ENCODE measurements at regions not wholly inside any gene's neighbourhood (a gene's known extent, or its start where the extent isn't known, plus 50 kb on each side); places are given as distances from the start of the nearest gene placed in this dataset.
"Not testable (repeated sequence)": the region's sequence is repeated elsewhere in the genome, so short reads cannot be mapped to it uniquely, and the experiment has no call there.

GRCh38 chr13:72567566-72567965 is 159.9 kb downstream of the MZT1 start:
- ChIA-PET CTCF (no interaction called here), POLR2A (no interaction called here)
- Mint-ChIP-seq H3K27ac (no peak overlapping the region), H3K4me1 (ENCODE audit: low read depth) (no peaks in the 10 kb centered on the region), H3K4me3 (no peak overlapping the region), H3K36me3 (no peaks in the 10 kb centered on the region), H3K9me3 (no peaks in the 10 kb centered on the region), H3K27me3 (no peaks in the 10 kb centered on the region)
- no peak for DNase-seq
- intact Hi-C loops (cut with micrococcal nuclease): no loop called here

- CTCF ChIA-PET: interaction anchor here (0.6 to 1.2 kb wide), 2 partner anchors 12 to 104 kb away, joined by 3 to 4 read pairs; no protein-coding TSS in a partner anchor
- Mint-ChIP-seq H3K9me3 (no peaks in the 10 kb centered on the region), H3K4me1 (ENCODE audit: low read depth) (no peaks in the 10 kb centered on the region), H3K36me3 (no peaks in the 10 kb centered on the region), H3K27me3 (no peaks in the 10 kb centered on the region), H3K4me3 (no peak overlapping the region), H3K27ac (no peak overlapping the region)
- POLR2A ChIA-PET: no interaction called here
- intact Hi-C loops (cut with micrococcal nuclease): no loop called here
- no peak for DNase-seq
These were observed 160.9 kb downstream of the MZT1 start for GRCh38 chr13:72566526-72566925.

GRCh38 chr13:72565893-72566292 is 161.5 kb downstream of the MZT1 start:
- Mint-ChIP-seq H3K4me1 (ENCODE audit: low read depth) (no peaks in the 10 kb centered on the region), H3K9me3 (no peaks in the 10 kb centered on the region), H3K4me3 (no peak overlapping the region), H3K27me3 (no peaks in the 10 kb centered on the region), H3K27ac (no peak overlapping the region), H3K36me3 (no peaks in the 10 kb centered on the region)
- POLR2A ChIA-PET: no interaction called here
- intact Hi-C loops (cut with micrococcal nuclease): no loop called here
- CTCF ChIA-PET: interaction anchor here (1.0 to 1.2 kb wide), 2 partner anchors 12 to 103 kb away, joined by 3 to 4 read pairs; no protein-coding TSS in a partner anchor
- DNase-seq: no peak

- Mint-ChIP-seq H3K27me3 (no peaks in the 10 kb centered on the region), H3K9me3 (no peaks in the 10 kb centered on the region), H3K4me3 (no peak overlapping the region), H3K36me3 (no peaks in the 10 kb centered on the region), H3K27ac (no peak overlapping the region), H3K4me1 (ENCODE audit: low read depth) (no peaks in the 10 kb centered on the region)
- no peak for DNase-seq
- intact Hi-C loops (cut with micrococcal nuclease): no loop called here
- ChIA-PET POLR2A (no interaction called here), CTCF (no interaction called here)
These were observed 164.7 kb downstream of the MZT1 start for GRCh38 chr13:72562686-72563085.

GRCh38 chr13:72561791-72562190 is 165.6 kb downstream of the MZT1 start:
- H3K4me1 Mint-ChIP-seq (ENCODE audit: low read depth): no peaks in the 10 kb centered on the region
- POLR2A ChIA-PET: no interaction called here
- H3K27ac Mint-ChIP-seq: no peak overlapping the region
- H3K27me3 Mint-ChIP-seq: no peaks in the 10 kb centered on the region
- CTCF ChIA-PET: no interaction called here
- no peak for DNase-seq
- no peaks in the 10 kb centered on the region for H3K9me3 Mint-ChIP-seq
- no peaks in the 10 kb centered on the region for H3K36me3 Mint-ChIP-seq
- intact Hi-C loops (cut with micrococcal nuclease): no loop called here
- no peak overlapping the region for H3K4me3 Mint-ChIP-seq

- intact Hi-C loops (cut with micrococcal nuclease): no loop called here
- no peak for DNase-seq
- Mint-ChIP-seq H3K4me1 (ENCODE audit: low read depth) (no peaks in the 10 kb centered on the region), H3K4me3 (no peak overlapping the region), H3K36me3 (no peaks in the 10 kb centered on the region), H3K27me3 (no peaks in the 10 kb centered on the region), H3K9me3 (no peaks in the 10 kb centered on the region), H3K27ac (no peak overlapping the region)
- POLR2A ChIA-PET: no interaction called here
- CTCF ChIA-PET: no interaction called here
These were observed 167.7 kb downstream of the MZT1 start for GRCh38 chr13:72559716-72560115.

- intact Hi-C loops (cut with micrococcal nuclease): no loop called here
- Mint-ChIP-seq H3K27ac (no peak overlapping the region), H3K27me3 (no peaks in the 10 kb centered on the region), H3K4me1 (ENCODE audit: low read depth) (no peaks in the 10 kb centered on the region), H3K9me3 (no peaks in the 10 kb centered on the region), H3K4me3 (no peak overlapping the region), H3K36me3 (no peaks in the 10 kb centered on the region)
- CTCF ChIA-PET: no interaction called here
- POLR2A ChIA-PET: no interaction called here
- no peak for DNase-seq
These were observed 170.5 kb downstream of the MZT1 start for GRCh38 chr13:72556945-72557344.

GRCh38 chr13:72555601-72556000 is 171.8 kb downstream of the MZT1 start:
- no peaks in the 10 kb centered on the region for H3K27me3 Mint-ChIP-seq
- POLR2A ChIA-PET: no interaction called here
- no peak overlapping the region for H3K27ac Mint-ChIP-seq
- no peaks in the 10 kb centered on the region for H3K9me3 Mint-ChIP-seq
- H3K36me3 Mint-ChIP-seq: no peaks in the 10 kb centered on the region
- CTCF ChIA-PET: no interaction called here
- DNase-seq: no peak
- H3K4me1 Mint-ChIP-seq (ENCODE audit: low read depth): no peaks in the 10 kb centered on the region
- H3K4me3 Mint-ChIP-seq: no peak overlapping the region
- intact Hi-C loops (cut with micrococcal nuclease): no loop called here

GRCh38 chr13:72552731-72553130 is 174.7 kb downstream of the MZT1 start:
- Mint-ChIP-seq H3K27ac (no peak overlapping the region), H3K27me3 (peaks cover 3% of the 10 kb centered on the region), H3K4me3 (no peak overlapping the region), H3K9me3 (no peaks in the 10 kb centered on the region), H3K4me1 (ENCODE audit: low read depth) (no peaks in the 10 kb centered on the region), H3K36me3 (no peaks in the 10 kb centered on the region)
- DNase-seq: no peak
- ChIA-PET CTCF (interaction anchor here (1.0 kb wide), 1 partner anchor 13 kb away, joined by 3 read pairs; no protein-coding TSS in a partner anchor), POLR2A (no interaction called here)
- intact Hi-C loops (cut with micrococcal nuclease): no loop called here

- intact Hi-C loops (cut with micrococcal nuclease); DNase-seq; POLR2A ChIA-PET; H3K27ac Mint-ChIP-seq; H3K27me3 Mint-ChIP-seq; H3K36me3 Mint-ChIP-seq; H3K9me3 Mint-ChIP-seq; H3K4me1 Mint-ChIP-seq (ENCODE audit: low read depth); H3K4me3 Mint-ChIP-seq; CTCF ChIA-PET: not testable (repeated sequence)
These were observed 181.5 kb downstream of the MZT1 start for GRCh38 chr13:72545895-72546294.

- Mint-ChIP-seq H3K4me1 (ENCODE audit: low read depth) (no peaks in the 10 kb centered on the region), H3K27ac (no peak overlapping the region), H3K9me3 (no peaks in the 10 kb centered on the region), H3K36me3 (no peaks in the 10 kb centered on the region), H3K27me3 (peaks cover 3% of the 10 kb centered on the region), H3K4me3 (no peak overlapping the region)
- no peak for DNase-seq
- intact Hi-C loops (cut with micrococcal nuclease): no loop called here
- ChIA-PET POLR2A (no interaction called here), CTCF (no interaction called here)
These were observed 182.3 kb downstream of the MZT1 start for GRCh38 chr13:72545030-72545719.

GRCh38 chr13:72544042-72544441 is 183.4 kb downstream of the MZT1 start:
- H3K9me3 Mint-ChIP-seq: no peaks in the 10 kb centered on the region
- H3K27me3 Mint-ChIP-seq: peaks cover 3% of the 10 kb centered on the region
- no peak overlapping the region for H3K4me3 Mint-ChIP-seq
- H3K36me3 Mint-ChIP-seq: no peaks in the 10 kb centered on the region
- H3K4me1 Mint-ChIP-seq (ENCODE audit: low read depth): no peaks in the 10 kb centered on the region
- intact Hi-C loops (cut with micrococcal nuclease): no loop called here
- ChIA-PET CTCF (no interaction called here), POLR2A (no interaction called here)
- H3K27ac Mint-ChIP-seq: no peak overlapping the region
- no peak for DNase-seq

- Mint-ChIP-seq H3K27me3 (no peaks in the 10 kb centered on the region), H3K4me3 (no peak overlapping the region), H3K27ac (no peak overlapping the region), H3K4me1 (ENCODE audit: low read depth) (no peaks in the 10 kb centered on the region), H3K36me3 (no peaks in the 10 kb centered on the region), H3K9me3 (no peaks in the 10 kb centered on the region)
- CTCF ChIA-PET: no interaction called here
- POLR2A ChIA-PET: no interaction called here
- DNase-seq: no peak
- intact Hi-C loops (cut with micrococcal nuclease): no loop called here
These were observed 185.2 kb downstream of the MZT1 start for GRCh38 chr13:72542241-72542640.

Data from activated CD4-positive, alpha-beta memory T cell treated with anti-CD3 and anti-CD28 coated beads for 36 hours (primary cell).